HG03432 (cell line): ENCODE measurements at regions not wholly inside any gene's neighbourhood (a gene's known extent, or its start where the extent isn't known, plus 50 kb on each side); places are given as distances from the start of the nearest gene placed in this dataset.
"Not testable (repeated sequence)": the region's sequence is repeated elsewhere in the genome, so short reads cannot be mapped to it uniquely, and the experiment has no call there.

ENCODE experiments used
- ATAC-seq: cut with Tn5 transposase; IDR thresholded peaks from one replicate; pipeline ENCODE4 v1.9.1; 2021; ENCODE audit warnings: mild to moderate bottlenecking, moderate library complexity; ENCODE audit not compliant: unreplicated experiment

GRCh38 chr7:17044396-17044795 is 162.6 kb upstream of the AGR3 start:
- ATAC-seq, result no peak

GRCh38 chr7:17044861-17045260 is 163.1 kb upstream of the AGR3 start:
- ATAC-seq, result no peak

- ATAC-seq, result no peak
Measured at GRCh38 chr7:17046259-17046658, 164.5 kb upstream of the AGR3 start.

GRCh38 chr7:17046666-17047065 is 164.9 kb upstream of the AGR3 start:
- ATAC-seq, result no peak

DNA sequence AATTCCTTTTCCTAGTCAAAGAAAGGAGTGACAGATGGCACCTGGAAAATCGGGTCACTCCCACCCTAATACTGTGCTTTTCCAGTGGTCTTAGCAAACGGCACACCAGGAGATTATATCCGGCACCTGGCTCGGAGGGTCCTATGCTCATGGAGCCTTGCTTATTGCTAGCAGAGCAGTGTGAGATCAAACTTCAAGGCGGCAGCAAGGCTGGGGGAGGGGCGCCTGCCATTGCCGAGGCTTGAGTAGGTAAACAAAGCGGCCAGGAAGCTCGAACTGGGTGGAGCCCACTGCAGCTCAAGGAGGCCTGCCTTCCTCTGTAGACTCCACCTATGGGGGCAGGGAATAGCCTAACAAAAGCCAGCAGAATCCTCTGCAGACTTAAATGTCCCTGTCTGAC is 171.4 kb upstream of the AGR3 start:
- ATAC-seq, result not testable (repeated sequence)

- no peak for ATAC-seq
Measured at GRCh38 chr7:17054206-17054605, 172.4 kb upstream of the AGR3 start.

GRCh38 chr7:17054836-17055235 is 173.1 kb upstream of the AGR3 start:
- ATAC-seq, result no peak

DNA sequence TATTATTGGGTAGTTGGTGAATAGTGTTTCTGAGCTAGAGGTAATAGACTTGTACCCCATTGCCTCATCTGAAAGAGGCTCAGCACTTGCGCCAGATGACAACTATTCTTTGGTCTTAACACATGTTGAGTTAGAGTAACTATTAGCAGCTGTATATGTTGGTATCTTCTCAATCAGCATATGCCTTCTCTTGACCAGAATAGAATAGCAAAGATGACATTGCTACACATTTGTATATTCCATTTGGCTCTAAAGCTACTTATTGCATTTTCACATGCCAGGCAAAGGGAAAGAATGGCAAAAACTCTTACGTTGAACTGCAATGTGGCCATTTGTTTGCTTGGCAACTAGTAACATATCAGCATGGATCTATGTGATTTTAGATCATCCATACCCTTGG is 173.8 kb upstream of the AGR3 start:
- ATAC-seq, result no peak

- ATAC-seq, result no peak
Measured at GRCh38 chr7:17056491-17057142, 174.8 kb upstream of the AGR3 start.

DNA sequence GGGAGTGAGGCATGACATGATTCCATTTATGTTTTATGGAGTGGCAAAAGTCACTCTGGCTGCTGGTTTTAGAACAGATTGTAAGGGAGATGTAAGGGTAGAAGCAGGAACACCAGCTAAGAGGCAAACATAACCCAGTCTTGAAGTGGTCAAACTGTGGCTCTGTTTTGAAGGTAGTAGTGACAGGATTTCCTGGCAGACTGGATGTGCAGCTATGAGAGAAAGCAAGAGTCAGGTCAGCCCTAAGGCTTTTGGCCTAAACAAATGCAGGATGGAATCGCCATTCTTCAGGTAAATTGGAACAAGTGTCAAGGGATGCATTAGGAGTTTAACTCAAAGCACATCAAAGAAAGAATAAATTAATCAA is 175.3 kb upstream of the AGR3 start:
- ATAC-seq, result no peak

GRCh38 chr7:17058568-17058967 is 176.8 kb upstream of the AGR3 start:
- ATAC-seq, result peak; percentile 55

DNA sequence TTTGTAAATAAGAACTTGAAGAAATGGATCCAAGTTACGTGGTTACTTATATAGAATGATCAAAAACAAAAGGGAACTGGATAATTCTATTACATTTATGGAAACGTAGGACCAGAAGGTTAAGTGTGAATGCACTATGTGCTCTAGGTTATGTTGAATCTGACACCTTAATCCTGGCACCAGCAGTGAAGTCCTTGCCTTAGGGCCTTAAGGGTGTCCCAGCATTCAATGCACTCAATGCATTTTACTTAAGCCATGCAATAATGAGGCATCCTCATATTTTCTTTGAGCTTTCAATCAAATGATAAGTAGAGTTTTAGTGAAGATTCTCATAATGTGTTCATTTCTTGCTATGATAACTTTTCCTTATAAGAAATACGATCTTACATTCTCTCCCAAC is 178.3 kb upstream of the AGR3 start:
- no peak for ATAC-seq

DNA sequence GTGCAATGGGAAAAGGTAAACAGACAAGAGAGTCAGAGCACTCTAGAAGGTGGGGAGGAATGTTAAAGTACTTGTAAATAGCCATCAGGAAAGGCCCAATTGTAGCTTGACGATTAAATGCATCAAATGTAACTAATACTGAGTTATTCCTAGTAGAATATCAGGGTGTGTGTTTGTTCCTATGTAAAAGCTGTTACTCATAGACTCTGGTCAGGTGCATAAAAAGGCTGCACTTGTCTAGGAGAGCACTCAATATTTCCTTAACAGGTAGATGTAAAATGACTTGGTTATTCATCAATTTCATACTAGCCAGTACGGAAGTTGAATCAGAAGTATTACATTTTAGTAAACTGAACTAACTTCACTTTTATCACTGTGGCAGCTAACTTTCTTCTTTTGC is 179.7 kb upstream of the AGR3 start:
- no peak for ATAC-seq

- ATAC-seq, result no peak
Measured at GRCh38 chr7:17062151-17063044, 180.6 kb upstream of the AGR3 start.

DNA sequence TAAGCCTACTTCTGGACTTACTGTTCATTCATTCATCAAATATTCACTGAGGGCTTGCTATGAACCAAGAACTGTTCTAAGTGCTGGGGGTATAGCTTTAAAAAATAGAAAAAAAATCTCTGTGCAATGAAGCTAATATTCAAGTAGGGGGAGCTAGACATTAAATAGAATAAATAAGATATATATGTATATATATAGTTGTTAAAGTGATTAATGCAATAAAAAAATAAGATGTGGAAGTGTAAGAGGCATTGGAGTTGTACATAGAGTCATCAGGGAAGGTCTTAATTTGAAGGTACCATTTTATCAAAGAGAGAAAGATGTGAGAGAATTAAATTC is 181.2 kb upstream of the AGR3 start:
- no peak for ATAC-seq

DNA sequence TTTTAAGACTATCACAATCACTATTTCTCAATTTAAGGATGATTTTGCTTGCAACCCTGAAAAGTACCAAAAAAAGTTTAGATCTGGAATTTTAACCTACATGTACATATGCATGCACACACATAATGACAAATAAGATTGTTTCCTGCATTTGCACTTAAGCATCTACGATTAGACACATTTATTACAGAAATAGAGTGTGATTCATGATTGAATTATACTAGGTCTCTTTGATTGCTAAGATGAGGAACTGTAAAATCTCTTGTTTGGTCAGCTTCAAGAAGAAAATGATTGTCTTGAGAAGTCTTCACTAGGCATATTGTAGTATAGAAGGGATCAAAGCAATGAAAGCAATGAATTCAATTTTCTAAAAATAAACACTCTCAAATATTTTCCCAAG is 185.9 kb upstream of the AGR3 start:
- ATAC-seq, result no peak

DNA sequence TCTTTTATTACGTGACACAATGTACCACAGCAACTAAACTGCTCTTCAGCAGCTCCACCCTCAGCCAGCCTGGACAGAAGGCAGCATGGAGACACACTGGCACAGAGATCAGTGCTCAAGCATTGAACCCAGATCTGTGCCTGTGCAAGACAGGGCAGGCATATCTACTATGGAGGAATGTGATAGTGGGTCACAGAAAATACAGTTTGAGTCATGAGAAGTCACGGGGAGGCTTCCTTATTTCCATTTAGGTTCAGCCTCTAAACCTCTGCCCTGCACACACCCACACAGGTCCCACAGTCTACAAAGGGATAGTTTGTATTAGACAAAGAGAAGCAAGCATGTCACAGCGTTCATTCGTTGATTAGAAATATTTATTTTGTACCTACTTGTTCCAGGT is 187.4 kb upstream of the AGR3 start:
- ATAC-seq, result no peak

DNA sequence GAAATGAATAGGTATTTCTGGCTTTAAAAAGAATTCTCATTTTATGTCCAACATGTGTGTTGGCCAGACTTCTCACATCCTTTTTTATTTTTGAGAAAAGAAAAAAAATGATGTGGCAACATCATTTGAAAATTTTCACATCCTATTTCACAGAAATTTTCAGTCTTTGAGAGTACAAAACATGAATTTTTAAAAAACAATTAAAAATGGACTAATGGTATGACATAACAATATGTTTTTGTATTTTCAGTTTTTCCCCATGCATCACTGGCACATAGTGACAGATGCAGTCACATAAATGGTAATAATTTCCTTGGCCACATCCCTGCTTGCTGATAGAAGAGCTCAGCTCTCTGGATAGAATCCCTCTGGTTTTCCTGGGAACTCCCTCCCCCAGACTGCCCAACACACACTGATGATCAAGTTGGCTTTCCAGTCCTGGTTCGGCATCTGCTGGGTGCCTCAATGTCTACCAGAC is 188.5 kb upstream of the AGR3 start:
- ATAC-seq, result peak; percentile 31

- ATAC-seq, result peak; percentile 72
Measured at GRCh38 chr7:17071866-17072265, 190.1 kb upstream of the AGR3 start.

- ATAC-seq, result no peak
Measured at GRCh38 chr7:17075601-17076255, 193.9 kb upstream of the AGR3 start.

- ATAC-seq, result no peak
Measured at GRCh38 chr7:17078298-17078697, 196.5 kb upstream of the AGR3 start.
